CD4-positive, alpha-beta T cell treated with Interferon gamma for 1 hour (primary cell): ENCODE measurements at regions not wholly inside any gene's neighbourhood (a gene's known extent, or its start where the extent isn't known, plus 50 kb on each side); places are given as distances from the start of the nearest gene placed in this dataset.

Experiments used
- DNase-seq: peaks from one replicate; pipeline ENCODE4 v3.0.0-alpha.2; 2020

- no peak for DNase-seq
These were observed 122.6 kb upstream of the CHRM3 start for GRCh38 chr1:239263801-239264200.

GRCh38 chr1:239262538-239262937 is 123.8 kb upstream of the CHRM3 start:
- DNase-seq = no peak

GRCh38 chr1:239261521-239261920 is 124.8 kb upstream of the CHRM3 start:
- no peak for DNase-seq

DNA sequence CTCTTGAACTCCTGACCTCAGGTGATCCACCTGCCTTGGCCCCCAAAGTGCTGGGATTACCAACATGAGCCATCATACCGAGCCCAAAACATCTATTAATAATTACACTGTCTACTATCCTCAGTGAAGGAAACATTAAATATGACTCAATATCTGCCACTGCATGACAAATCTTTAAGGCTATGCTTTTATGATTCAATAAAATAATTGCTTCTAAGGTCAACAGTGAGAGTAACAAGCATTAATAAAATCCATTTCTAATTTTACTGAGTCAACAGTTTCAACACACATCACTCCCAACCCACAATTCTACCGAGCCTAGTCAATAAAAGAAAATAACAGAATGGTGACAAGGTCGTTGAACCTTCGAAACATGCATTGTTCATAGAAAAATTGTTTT is 125.5 kb upstream of the CHRM3 start:
- DNase-seq = no peak

- no peak for DNase-seq
These were observed 130.7 kb upstream of the CHRM3 start for GRCh38 chr1:239255628-239256160.

- DNase-seq = no peak
These were observed 131.4 kb upstream of the CHRM3 start for GRCh38 chr1:239254999-239255398.

DNA sequence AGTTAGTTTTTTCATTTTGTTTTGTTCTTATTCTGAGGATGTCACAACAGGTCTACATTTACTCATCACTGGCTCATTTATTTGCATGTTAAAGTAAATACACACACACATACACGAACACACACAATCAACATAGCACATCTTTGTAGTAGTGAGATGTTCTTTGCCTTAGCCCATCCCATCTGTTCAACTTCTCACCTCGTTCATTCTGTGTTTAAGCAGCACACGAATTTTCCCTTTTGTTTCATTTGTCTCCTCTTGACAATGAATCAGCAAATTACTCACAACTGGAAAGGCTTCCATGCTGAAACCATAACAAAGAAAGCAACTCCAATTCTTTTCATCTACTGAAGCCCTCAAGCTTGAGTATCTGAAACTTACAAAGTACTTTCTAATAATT is 133.3 kb upstream of the CHRM3 start:
- no peak for DNase-seq

DNA sequence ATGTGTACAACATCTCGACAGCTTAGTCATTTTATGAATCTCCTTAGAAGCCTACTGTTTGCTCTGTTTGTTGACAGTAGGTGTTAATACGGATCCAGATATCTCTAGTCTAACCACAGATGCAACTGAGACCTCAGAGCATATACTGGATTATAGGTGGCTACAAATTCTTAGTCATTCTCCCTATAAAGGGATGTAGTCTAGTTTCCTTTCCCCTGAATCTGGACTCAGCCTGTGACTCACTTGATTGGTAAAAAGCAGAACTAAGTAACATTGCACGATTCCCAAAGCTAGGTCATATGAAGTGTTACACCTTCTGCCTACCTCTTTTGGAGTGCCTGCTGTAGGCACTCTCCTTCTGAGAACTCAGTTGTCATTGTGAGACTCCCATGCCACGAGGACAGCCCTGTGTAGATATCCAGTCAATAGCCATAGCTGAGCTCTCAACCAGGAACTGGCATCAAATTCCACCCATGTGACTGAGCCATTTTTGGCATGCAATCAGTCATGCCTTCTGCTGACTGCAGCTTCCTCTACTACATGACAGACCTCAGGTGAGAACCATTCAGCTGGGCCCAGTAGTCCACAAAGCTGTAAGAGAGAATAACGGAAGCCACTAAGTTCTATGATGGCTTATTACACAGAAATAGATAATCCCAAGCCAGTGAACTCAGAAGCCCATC is 135.9 kb upstream of the CHRM3 start:
- no peak for DNase-seq

- no peak for DNase-seq
These were observed 139.1 kb upstream of the CHRM3 start for GRCh38 chr1:239247285-239247684.

DNA sequence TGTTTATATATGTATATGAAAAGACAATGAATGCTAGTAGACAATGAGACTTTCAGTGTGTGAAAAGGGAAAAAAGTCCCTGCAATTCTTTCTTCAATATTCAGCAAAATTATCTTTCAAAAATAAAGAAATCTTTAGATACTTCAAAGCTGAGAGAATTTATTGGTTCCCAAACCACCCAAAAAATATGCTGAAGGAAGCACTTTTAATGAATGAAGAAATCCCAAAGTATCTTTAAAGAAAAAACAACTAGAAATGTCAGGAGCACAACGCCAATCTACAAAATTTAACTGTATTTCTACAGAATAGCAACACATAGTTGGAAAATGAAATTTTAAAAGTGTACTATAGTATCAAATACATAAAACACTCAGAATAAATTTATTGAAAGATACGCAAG is 142.3 kb upstream of the CHRM3 start:
- no peak for DNase-seq

GRCh38 chr1:239243006-239243405 is 143.4 kb upstream of the CHRM3 start:
- no peak for DNase-seq

DNA sequence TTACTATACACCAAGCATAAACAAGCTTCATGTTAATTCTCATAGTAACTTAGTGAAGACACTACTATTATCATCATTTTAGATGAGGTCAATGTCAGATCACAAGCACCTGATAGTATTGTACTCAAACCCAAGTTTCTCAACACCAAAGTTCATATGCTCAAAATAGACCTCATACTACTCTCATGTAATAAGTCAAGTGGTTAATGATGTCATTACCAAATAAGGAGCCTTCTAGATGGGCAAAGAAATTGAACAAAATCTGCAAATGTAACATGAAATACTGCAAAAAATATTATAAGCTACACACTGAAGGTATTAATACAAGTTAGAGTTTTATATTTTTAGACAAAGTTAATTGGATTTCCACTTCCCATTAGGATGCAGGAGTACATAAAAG is 144.0 kb upstream of the CHRM3 start:
- no peak for DNase-seq

DNA sequence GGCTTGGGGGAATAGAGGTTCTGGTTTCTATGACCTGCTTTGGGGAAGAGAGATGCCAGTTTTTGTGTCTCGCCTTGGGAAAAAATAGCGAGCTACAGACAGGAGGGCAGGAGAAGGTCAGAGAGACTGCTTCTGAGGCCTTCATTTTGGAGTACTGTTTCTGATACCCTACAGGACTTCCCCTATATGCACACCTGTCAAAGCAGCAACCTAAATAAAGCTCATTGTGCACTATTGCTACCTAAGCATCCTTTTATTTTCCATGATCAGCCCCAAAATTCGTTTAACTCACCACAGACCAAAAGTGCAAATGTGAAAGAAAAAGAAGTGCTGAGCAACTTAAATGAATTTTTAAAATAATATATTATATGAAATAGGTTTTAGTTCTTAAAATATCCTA is 145.6 kb upstream of the CHRM3 start:
- no peak for DNase-seq

DNA sequence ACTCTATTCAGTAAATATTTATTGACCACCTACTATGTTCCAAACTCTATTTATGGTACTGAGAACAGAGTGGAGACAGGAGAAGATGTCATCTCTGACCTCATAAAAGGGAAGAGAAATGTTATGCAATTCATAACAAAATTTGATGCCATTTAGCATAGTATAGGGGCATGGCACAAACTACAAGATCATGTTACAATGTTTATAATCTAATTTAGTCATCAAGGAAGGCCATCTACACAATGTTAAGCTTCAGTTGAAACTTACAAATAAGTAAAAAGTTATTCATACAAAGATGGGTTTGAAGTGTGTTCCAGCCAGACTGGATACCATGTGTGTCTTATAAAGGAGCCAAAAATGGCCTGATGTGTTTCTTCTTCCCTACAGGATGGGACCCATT is 146.8 kb upstream of the CHRM3 start:
- no peak for DNase-seq

GRCh38 chr1:239237912-239238311 is 148.5 kb upstream of the CHRM3 start:
- DNase-seq = no peak

GRCh38 chr1:239233626-239234025 is 152.7 kb upstream of the CHRM3 start:
- DNase-seq = no peak

DNA sequence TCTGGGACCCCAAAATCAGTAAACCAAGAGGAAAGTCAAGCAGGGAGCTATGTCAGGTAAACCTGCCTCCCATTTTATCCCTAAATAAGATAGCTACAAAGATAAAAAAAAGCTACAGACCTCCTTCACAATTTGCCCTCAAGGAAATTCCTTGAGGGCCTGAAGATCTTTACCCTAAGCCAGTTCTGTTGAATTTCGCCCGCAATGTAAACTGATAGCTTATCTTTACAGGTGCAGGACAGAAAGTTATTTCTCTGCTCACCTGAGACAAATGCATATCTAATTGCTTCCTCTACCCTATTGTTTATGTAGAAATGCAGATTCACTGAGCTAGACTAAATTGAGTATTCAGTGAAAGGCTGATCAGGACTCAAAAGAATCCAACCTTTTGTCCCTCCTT is 153.4 kb upstream of the CHRM3 start:
- no peak for DNase-seq

GRCh38 chr1:239228451-239228850 is 157.9 kb upstream of the CHRM3 start:
- DNase-seq = no peak

DNA sequence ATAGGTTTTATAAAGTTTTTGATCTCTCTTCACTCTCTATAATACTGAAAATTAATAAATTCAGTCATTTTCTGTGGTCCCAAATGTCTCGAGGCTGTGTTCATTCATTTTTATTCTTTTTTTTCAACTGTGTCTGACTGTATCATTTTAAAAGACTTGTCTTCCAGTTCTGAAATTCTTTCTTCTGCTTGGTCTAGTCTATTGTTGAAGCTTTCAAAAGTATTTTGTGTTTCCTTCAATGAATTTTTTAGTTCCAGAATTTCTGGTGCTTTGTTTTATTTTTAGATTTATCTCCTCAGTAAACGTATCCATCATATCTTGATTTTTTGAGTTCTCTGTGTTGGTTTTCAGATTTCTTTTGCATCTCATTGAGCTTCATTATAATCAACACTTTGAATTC is 161.0 kb upstream of the CHRM3 start:
- no peak for DNase-seq

GRCh38 chr1:239224100-239224499 is 162.3 kb upstream of the CHRM3 start:
- no peak for DNase-seq

DNA sequence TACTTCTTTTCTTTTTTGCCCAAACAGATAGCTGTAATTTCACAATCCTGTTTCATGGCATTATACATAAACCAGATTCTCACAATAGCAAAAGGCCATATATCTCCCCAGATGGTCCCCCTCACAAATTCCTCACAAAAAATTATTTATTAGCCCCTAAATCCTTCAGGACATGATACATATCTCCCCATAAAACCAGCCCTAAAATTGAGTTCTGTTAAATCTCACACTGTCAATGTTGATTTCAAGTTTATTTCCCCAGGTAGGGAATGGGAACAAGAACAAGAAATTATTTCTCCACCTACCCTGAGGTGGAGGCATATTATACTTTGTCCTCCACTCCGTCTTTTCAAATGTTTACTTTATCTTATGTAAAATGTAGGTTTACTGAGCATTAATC is 163.4 kb upstream of the CHRM3 start:
- DNase-seq = no peak

GRCh38 chr1:239221656-239222055 is 164.7 kb upstream of the CHRM3 start:
- DNase-seq = no peak

DNA sequence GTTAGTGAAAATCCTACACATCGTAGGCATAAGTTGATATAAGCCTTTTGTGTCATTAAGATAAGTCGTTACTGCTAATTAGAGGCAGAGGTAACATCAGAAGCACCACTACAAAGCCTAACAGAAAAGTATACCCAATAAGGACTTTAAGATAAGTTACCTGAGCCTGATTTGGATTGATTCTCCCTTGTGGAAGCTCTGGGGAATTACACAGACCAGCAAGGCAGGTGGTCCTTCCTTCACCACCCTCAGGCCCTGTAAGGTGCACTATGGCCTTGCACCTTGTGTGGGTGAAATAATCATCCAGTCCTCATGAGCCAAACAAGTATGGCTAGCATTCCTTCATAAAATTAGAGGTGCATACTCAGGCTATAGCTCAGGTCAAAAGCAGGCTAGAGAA is 166.7 kb upstream of the CHRM3 start:
- DNase-seq = no peak

GRCh38 chr1:239218301-239218700 is 168.1 kb upstream of the CHRM3 start:
- no peak for DNase-seq

DNA sequence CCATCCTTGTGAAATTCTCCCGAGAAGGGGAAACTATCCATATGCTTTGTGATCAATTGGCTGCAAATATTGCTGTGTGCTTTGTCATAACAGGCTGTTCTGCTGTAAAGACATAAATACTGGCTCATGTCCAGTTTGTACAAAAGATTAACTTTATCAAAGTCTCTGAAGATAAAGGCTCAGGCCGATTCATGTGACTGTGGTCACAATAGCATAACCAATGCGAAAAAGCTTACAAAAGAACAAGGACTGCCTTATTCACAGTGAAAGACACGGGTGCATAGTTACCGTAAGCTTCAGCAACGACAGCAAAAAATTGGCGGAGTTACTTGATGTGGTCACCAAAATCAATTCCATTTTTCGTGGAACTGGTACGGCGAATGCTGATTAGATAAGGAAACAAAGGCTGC is 173.6 kb upstream of the CHRM3 start:
- DNase-seq = no peak
